GM19467 (cell line): ENCODE measurements at regions not wholly inside any gene's neighbourhood (a gene's known extent, or its start where the extent isn't known, plus 50 kb on each side); places are given as distances from the start of the nearest gene placed in this dataset.

ENCODE experiments used
- ATAC-seq: cut with Tn5 transposase; IDR thresholded peaks from one replicate; pipeline ENCODE4 v1.9.1; 2021; ENCODE audit warnings: mild to moderate bottlenecking, moderate library complexity; ENCODE audit not compliant: unreplicated experiment

DNA sequence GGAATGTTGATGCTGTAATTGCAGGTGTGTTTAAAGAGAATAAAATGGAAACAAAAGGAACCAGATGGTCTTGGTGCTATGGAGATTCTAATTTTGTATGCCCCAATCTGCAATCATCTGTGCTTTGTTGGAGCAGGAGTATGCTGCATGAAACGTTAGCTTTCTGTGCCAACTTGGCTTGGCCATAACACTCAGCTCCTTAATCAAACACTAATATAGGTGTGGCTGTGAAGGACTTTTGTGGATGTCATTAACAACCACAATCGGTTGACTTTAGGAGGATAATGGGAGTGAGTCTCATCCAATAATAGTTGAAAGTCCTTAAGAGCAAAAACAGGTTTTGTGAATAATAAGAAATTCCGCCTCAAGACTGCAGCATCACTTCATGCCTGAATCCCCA is 399.2 kb downstream of the NLGN4X start:
- ATAC-seq, result no peak

DNA sequence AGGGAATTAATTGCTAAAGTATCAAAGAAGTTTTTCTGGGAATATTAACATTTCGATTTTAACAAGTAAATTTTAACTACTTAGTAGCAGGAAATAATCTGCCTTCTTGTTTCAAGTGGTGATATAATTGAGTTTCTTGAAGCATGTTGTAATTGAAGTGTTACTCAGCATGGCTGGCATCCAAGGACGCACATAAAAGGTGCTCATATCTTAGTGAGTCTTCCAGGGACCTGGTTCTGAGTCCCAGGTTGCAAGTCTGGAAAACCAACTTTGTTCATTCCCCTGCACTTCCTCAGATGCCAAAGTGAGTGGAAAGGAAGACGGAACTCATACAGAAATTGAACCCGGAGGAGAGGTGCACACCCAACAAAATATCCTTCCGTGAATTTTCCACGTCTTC is 399.6 kb downstream of the NLGN4X start:
- ATAC-seq, result no peak

DNA sequence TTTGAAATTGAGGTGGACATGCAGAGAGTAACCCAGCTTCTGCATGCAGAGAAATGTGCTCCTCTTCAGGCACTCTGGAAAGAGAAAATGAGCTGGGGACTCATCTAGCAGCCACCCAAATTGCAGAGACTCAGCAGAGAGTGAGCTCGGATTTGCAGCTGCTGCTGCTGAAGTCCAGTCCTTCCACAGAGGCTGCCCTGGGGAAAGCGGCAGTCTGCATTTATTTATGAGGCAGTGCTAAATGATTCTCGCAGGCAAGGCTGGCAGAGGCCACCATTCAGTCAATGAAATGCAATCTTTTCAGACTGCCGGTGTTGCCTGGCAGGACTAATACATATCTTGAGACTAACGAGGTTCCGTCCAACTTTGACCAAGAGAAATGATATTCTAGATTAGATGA is 404.8 kb downstream of the NLGN4X start:
- no peak for ATAC-seq

DNA sequence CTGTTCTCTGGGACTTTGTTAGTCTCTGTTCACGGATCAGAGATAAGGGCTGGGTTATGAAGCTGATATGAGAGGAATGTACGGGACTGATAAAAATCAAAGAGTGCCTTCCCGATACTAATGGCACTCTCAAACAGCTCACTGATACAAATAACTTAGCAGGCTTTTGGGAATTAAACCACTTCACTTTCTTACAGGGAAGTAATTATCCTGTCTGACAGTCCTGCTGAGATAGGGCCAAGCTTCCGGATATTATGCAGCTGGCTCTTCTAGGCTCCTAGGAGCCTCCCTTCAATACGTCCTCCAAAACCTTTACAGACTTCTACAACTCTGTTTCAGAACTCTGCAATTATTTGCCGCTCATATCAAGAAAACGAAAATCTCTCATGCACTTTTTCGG is 418.0 kb downstream of the NLGN4X start:
- no peak for ATAC-seq

DNA sequence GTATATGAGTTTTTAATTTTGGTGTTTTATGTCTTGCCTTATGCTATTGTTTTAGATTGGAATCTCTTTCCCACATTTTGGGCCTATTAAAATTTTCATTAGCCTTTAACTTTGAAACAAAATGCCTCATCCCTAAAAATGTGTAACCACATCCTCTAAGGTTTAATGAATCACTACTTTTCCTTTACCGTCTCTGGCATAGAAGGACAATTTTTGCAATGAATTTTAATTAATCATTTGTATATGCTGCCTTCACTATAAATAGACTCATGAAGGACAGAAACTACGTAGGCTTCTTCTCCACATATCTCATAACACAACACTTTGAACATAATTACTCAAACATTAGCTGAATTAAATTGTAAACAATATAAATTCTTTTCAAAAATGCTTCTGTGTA is 421.5 kb downstream of the NLGN4X start:
- no peak for ATAC-seq

DNA sequence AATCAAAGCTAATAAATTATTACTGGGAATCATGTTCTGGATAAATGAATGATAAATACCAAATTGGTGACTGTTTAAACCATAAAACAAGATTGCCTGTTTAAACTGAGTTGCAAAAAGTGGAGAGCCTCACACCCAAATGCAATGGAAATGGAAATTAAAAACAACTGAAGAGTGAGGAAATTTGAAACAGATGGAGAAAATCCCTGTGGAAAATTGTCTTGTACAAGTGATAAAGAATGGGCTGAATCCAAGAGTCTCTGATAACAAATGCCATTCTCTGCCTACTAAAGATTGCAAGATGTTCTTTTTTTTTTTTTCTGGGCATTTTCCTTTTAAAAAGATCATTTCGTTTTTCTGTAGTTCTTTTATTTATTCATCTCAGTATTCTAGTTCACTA is 426.3 kb downstream of the NLGN4X start:
- ATAC-seq, result no peak

DNA sequence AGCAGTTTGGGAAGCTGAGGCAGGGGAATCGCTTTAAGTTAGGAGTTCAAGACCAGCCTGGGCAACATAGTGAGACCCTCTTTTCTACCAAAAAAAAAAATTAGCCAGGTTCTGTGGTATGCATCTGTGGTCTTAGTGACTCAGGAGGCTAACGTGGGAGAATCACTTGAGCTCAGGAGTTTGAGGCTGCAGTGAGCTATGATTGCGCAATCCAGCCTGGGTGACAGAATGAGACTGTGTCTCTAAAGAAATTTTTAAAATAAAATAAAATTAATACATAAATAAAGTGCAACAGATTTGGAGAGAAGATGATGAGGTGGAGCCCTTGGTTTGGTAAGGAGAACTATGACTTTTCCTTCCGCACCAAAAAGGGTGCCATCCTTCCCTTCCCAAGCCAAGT is 436.9 kb downstream of the NLGN4X start:
- ATAC-seq, result no peak

DNA sequence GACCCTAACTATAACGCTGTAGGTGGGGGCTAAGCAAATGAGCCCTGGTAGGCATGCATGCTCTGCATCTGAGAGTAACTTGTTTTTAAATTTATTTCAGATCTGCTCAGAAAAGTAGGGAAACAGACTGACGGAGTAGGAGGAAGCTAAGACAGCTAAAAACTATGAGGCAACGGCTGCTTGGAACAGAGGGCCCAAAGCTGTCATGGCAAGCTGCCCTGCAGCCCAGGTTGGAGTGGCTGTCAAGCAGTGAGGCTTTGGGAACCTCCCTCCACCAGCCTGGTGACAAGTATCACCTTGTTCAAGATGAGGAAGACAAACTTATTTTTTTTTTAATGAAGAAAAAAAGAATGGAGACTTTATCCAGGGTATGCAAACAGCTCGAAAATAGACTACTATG is 439.8 kb downstream of the NLGN4X start:
- ATAC-seq, result no peak

DNA sequence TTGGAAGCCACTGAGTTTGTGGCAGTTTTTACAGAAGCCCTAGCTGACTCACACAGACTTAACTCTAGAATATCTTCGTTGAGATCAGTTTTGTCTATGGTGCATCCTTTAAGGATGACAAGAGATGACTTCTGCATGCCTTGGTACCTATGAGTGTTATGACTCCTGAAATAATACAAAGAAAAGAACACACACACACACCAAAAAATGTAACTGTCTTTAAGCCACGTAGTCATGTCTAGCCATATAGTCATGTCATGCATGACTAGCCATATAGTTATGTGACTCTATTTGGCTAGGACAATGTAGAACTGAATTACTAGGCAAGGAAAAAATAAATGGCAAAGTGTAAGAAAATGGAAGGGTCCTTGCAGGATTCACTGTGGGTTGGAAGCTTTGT is 447.8 kb downstream of the NLGN4X start:
- no peak for ATAC-seq

DNA sequence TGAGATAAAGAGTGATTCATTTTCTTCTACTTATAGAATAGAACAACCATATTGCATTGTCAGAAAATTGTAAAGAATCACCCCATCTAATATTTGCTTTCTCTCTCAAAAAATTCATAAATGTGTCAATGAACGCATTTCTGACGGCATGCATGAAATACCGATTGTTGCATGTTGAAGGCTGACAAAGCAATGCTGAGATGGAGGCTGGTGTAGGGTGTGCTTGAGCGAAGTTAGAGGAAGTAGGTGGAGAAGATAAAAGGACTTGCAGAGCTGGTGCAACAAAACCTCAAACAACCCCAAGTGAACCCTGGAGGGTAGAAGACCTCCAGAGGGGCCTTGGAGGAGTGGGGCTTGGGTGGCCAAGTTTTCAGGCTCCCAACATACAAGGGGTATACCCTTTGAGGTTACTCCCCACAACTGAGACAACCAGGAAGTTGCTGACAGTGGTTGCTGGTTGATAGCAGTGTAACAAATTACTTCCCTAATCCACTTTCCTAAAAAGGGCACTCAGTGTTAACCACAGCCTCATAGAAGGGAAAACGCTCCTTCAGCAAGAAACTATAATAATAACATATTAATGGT is 452.7 kb downstream of the NLGN4X start:
- ATAC-seq, result no peak

DNA sequence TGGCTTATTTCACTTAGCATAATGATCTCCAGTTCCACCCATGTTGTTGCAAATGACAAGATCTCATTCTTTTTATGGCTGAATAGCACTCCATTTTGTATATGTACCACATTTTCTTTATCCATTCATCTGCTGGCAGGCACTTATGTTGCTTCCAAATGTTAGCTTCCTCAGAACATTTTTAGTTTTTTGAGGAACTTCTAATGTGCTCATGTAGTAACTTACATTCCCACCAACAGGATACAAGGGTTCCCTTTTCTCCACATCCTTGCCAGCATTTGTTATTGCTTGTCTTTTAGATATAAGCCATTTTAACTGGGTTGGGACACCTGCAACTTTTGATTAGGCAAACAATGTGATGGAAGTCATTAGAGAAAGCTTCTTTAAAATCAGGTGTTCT is 454.2 kb downstream of the NLGN4X start:
- no peak for ATAC-seq

DNA sequence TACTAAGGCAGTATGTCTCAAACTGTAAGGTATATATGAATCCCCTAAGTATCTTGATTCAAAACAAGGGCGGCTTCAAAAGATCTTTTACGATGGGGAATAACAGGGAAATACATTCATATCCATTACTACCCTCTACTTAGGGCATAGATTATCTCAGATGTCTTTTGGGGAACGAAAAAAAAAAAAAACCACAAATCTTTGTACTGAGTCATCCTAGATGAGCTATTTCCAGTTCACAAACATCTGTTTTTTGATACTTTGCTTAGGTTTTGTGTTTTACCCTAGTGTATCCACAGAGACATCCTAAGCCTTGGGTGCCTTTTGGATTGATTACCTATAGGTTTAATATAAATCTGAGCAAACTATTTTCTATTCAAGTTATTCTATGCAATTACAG is 457.2 kb downstream of the NLGN4X start:
- ATAC-seq, result no peak

DNA sequence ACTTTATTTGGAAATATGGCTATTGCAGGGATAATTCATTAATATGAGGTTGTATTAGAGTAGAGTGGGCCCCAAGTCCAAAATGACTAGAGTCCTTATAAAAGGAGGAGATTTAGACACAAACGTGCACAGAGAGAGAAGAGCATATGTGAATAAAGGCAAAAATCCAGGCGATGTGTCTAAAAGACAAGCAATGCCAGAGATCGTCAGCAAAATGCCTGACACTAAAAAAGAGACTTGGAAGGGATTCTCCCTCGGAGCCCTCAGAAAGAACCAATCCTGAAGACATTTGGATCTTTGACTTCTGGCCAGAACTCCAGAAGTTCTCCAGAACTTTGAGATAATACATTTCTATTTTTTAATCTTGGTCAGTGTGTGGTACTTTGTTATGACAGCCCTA is 472.1 kb downstream of the NLGN4X start:
- no peak for ATAC-seq

DNA sequence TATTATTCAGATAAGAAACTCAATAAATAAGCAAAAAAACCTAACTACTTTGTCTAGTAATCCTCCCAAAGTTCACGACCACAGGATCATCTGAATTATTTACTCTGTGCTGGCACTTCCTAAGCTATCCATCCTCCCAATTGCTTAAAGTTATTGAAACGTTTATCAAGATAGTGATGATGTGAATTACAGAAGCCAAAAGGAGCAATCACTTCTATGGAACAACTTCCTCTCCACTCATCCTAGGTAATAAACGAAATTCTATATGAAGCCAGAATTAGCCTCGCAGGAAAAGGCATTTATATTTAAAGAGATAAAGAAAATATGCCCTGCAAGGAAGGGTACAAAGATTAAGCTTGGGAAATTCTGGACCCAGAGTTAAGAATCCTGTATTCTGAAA is 475.4 kb downstream of the NLGN4X start:
- ATAC-seq, result no peak

DNA sequence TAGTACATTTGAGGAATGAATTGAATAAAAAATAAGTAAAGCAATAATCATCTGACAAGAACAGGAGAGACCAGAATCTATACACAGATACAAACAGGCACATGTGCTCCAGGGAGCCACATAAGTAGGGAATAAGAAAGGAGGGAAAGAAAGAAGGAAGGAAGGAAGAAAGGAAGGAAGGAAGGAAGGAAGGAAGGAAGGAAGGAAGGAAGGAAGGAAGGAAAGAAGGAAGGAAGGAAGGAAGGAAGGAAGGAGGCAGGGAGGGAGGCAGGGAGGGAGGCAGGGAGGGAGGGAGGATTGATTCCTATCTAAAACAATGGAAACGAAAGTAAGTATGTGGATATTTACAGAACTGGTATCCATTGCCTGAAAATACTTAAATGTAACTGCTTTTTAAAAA is 475.8 kb downstream of the NLGN4X start:
- no peak for ATAC-seq

DNA sequence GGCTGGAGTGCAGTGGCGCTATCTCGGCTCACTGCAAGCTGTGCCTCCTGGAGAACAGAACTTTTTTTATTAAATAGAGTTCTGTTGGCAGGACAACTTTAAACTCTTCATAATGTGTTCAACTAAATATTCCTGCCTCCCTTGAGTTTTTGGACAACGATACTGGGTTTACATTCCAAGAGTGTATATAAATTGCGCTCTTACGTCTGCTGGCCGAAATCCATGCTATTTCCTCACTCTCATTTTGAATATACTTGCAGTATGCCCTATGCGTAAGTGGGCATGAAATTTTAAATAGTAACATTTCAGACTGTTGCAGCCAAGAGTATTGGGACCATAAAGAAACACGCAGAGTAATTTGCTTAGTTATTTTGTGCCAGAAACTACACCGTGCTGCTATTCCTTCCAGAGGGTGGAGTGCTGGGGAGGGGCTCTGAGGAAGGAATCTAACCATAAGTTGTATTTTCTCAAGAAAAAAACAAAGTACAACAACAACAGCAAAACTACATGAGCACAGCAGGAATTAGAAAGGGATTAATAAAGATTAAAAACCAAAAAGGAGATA is 480.0 kb downstream of the NLGN4X start:
- ATAC-seq, result no peak

DNA sequence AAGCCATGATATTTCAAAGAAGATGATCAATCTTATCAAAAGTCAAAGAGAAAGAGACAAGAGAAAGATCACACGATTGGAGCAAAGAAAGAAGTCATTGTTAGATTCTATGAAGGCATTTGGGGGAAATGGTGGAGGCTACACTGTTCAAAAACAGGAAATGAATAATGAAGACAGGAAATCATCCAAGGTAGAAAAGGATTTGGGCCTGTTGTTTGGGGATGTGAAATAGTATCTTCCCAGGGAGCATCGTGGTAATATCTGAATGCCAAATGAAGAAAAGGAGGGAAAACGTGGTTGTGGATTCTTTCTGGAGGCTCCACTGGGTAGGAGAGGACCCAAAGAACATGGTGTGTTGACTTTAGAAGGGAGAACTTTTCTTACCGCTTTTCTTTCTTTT is 482.4 kb downstream of the NLGN4X start:
- no peak for ATAC-seq

DNA sequence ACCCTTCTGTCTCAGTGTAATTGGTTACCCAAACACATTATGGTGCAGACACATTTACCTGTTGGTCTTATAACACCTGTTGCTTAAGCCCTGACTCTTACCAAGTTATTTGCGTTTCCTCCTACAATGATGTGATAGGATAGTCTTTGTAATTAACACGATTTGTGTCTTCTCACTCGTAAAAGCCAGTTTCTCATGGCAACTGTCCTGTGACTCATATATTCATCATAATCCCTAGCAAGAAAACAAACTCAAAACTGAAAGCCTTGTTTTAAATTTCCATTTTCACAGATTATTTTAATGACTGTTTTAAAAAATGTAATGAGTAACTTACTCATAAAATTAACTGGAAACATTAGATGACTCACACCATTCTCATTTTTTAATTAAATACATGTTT is 495.2 kb downstream of the NLGN4X start:
- ATAC-seq, result no peak

DNA sequence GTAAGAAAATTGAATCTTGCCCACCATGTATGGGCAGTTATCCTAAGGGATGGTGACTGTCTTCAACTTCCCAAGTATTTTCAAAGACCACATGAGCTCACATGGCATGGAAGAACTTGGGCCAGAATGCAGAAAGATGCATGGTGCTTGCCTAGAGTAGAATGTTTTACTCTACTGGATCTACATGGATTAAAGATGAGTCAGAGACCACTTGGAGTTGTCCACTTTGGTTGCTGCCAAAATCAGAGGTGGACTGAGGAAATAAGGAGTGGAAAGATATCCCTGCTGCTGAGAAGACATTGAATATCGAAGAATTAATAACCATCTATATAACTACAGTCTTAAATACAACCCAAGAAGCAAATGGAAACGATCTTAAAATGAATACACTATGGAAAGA is 498.1 kb downstream of the NLGN4X start:
- ATAC-seq, result no peak

DNA sequence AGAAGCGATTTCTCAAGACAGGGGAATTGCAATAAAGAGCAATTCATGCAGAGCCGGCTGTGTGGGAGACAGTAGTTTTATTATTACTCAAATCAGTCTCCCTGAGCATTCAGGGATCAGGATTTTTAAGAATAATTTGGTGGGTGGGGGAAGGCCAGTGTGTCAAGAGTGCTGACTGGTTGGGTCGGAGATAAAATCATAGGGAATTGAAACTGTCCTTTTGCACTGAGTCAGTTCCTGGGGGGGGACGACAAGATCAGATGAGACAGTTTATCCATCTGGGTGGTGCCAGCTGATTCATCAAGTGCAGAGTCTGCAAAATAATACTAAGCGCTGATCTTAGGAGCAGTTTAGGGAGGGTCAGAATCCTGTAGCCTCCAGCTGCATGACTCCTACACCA is 502.4 kb downstream of the NLGN4X start:
- ATAC-seq, result no peak

DNA sequence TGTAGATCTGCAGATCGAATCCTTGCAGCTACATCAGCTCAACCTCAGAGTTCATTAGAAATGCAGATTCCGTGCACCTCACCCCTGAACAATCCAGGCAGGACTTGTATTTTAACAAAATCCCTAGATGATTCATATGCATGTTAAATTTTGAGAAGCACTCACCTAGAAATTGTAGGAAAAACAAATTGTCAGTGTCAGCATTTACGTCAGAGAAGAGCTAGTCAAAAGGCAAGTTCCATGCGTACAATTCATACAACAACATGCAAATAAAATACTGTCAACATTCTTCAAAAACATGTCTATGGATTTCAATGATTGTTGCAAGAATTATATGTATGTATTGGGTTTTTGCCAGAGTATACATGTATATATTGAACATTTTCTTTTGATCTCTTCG is 504.5 kb downstream of the NLGN4X start:
- ATAC-seq, result no peak

DNA sequence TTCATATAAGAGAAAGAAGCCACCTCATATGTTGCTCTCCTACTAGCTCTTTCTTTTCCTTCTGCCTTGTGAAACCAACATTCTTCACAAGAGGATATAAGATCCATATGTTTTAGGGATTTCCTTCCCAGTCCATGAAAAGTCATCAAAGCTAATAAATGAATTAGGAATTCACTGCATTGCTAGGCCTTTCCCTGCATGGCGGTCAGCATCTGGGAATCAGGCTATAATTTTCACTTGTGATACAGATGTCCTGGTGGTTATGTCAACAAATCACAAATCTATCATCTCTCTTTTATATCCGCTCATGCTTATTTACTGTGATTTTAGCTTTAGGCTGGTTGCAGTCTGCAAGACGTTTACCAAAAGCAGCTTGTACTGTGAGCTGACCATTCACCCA is 510.0 kb downstream of the NLGN4X start:
- no peak for ATAC-seq

DNA sequence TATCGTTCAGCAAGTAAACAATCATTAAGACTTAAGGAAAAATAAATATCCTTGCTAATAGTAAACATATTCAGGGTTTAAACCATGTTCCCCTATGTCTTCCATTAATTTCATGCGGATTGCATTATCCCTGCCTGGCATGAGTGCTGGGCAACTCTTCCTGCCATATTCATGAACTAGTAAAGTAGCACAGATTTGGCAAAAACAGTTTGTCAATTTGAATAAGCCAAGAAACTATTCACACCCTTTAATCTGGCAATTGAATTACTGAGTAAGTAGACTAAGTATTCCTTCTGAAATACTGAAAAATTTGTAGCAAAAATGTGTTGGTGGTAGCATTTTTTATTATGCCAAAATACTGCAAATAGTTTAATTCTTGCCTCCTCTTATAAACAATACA is 512.0 kb downstream of the NLGN4X start:
- ATAC-seq, result no peak
